GM23338 (cell line): ENCODE measurements at regions not wholly inside any gene's neighbourhood (a gene's known extent, or its start where the extent isn't known, plus 50 kb on each side); places are given as distances from the start of the nearest gene placed in this dataset.

Source experiments
- EZH2 ChIP-seq: fragments of 200-600 bp; sonication (generic); IDR thresholded peaks from one replicate; pipeline ENCODE4 v1.8.0; 2017; ENCODE audit warnings: antibody characterized with exemption, mild to moderate bottlenecking, low read depth; ENCODE audit not compliant: unreplicated experiment
- EZH2phosphoT487 ChIP-seq: fragments of 200-600 bp; sonication (generic); IDR thresholded peaks from one replicate; pipeline ENCODE4 v1.8.1; 2018; ENCODE audit warnings: antibody characterized with exemption; ENCODE audit not compliant: unreplicated experiment
- JUNB ChIP-seq: IDR thresholded peaks from one replicate; pipeline ENCODE4 v1.6.1; 2016; ENCODE audit warnings: antibody characterized with exemption; ENCODE audit not compliant: unreplicated experiment
- POLR2AphosphoS5 ChIP-seq: IDR thresholded peaks from 2 replicates; pipeline ENCODE4 v1.6.1; 2016; ENCODE audit warnings: antibody characterized with exemption, low read depth
- STAT1 ChIP-seq: IDR thresholded peaks from one replicate; pipeline ENCODE4 v1.6.1; 2016; ENCODE audit warnings: antibody characterized with exemption; ENCODE audit not compliant: unreplicated experiment
- ZNF331 ChIP-seq: fragments of 250-450 bp; sonication (Bioruptor Pico); IDR thresholded peaks from 2 replicates; pipeline ENCODE4 v1.5.0; 2020; ENCODE audit warnings: low read depth, mild to moderate bottlenecking, moderate library complexity
- TF ChIP-seq, protein P1 (sequence below), 2 experiments: fragments of 200-600 bp in 1 of 2; sonication (generic) in 1 of 2; conservative IDR thresholded peaks; 2 replicates each; pipeline versions ENCODE4 v1.5.1 to v1.6.1; 2016 to 2017; ENCODE audit warnings: antibody characterized with exemption in 2 of 2, low read depth in 2 of 2, mild to moderate bottlenecking in 2 of 2, moderate library complexity in 1 of 2
- TF ChIP-seq, protein P2 (sequence below): IDR thresholded peaks from one replicate; pipeline ENCODE4 v1.6.1; 2018; ENCODE audit warnings: antibody characterized with exemption; ENCODE audit not compliant: unreplicated experiment
- TF ChIP-seq, protein P3 (sequence below): IDR thresholded peaks from 2 replicates; pipeline ENCODE4 v1.6.1; 2016; ENCODE audit warnings: antibody characterized with exemption

DNA sequence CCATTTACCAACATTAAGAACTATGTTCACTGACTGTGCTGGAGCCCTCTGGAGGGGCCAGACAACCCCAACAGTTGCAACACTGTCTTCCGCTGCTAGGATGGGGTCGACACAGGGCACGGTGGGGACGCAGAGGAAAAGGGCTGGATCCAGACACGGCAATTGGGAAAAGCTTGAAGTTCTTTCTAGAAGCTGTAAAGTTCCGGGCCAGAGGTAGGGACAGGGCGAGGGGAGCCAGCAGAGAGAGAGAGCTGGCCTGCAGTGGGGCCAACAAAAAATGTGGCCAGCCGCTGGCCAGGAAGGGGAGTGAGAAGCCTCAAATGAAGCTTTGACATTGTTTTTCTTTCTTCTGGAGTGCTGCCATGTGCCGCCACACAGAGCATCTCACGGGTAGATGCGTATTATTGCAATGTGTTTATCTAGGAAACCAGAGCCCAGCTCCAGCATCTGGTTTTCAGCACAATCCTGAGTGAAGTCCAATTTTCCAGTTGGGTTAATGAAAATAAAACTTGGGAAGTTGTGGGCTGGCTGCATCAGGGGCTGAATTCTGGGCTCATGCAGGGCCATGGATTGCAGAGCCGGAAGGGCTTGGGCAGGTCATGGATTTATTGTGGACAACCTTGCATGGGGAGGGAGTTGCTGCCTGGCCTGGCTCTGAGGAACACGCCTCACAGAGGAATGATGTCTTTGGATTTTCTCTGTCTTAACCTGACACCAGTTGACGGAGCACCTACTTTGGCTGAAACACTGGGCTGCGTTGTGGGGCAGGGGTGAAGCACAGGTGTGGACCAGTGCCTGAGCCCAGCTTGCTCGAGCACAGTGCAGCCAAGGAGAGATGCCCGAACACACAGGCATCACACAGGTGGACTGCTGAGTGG, 67.6 kb upstream of the AMPD3 start:
- TF ChIP-seq EZH2 (no peak), POLR2AphosphoS5 (no peak), STAT1 (no peak), EZH2phosphoT487 (no peak), JUNB (no peak), ZNF331 (CRISPR knock-in tag) (no peak)
- TF ChIP-seq, protein P1, sequence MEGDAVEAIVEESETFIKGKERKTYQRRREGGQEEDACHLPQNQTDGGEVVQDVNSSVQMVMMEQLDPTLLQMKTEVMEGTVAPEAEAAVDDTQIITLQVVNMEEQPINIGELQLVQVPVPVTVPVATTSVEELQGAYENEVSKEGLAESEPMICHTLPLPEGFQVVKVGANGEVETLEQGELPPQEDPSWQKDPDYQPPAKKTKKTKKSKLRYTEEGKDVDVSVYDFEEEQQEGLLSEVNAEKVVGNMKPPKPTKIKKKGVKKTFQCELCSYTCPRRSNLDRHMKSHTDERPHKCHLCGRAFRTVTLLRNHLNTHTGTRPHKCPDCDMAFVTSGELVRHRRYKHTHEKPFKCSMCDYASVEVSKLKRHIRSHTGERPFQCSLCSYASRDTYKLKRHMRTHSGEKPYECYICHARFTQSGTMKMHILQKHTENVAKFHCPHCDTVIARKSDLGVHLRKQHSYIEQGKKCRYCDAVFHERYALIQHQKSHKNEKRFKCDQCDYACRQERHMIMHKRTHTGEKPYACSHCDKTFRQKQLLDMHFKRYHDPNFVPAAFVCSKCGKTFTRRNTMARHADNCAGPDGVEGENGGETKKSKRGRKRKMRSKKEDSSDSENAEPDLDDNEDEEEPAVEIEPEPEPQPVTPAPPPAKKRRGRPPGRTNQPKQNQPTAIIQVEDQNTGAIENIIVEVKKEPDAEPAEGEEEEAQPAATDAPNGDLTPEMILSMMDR (conservative IDR thresholded peaks at IDR 0.05; ENCODE audit: low read depth in 2 of 2) = no peak
- TF ChIP-seq, protein P2, sequence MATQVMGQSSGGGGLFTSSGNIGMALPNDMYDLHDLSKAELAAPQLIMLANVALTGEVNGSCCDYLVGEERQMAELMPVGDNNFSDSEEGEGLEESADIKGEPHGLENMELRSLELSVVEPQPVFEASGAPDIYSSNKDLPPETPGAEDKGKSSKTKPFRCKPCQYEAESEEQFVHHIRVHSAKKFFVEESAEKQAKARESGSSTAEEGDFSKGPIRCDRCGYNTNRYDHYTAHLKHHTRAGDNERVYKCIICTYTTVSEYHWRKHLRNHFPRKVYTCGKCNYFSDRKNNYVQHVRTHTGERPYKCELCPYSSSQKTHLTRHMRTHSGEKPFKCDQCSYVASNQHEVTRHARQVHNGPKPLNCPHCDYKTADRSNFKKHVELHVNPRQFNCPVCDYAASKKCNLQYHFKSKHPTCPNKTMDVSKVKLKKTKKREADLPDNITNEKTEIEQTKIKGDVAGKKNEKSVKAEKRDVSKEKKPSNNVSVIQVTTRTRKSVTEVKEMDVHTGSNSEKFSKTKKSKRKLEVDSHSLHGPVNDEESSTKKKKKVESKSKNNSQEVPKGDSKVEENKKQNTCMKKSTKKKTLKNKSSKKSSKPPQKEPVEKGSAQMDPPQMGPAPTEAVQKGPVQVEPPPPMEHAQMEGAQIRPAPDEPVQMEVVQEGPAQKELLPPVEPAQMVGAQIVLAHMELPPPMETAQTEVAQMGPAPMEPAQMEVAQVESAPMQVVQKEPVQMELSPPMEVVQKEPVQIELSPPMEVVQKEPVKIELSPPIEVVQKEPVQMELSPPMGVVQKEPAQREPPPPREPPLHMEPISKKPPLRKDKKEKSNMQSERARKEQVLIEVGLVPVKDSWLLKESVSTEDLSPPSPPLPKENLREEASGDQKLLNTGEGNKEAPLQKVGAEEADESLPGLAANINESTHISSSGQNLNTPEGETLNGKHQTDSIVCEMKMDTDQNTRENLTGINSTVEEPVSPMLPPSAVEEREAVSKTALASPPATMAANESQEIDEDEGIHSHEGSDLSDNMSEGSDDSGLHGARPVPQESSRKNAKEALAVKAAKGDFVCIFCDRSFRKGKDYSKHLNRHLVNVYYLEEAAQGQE = no peak
- TF ChIP-seq, protein P3, sequence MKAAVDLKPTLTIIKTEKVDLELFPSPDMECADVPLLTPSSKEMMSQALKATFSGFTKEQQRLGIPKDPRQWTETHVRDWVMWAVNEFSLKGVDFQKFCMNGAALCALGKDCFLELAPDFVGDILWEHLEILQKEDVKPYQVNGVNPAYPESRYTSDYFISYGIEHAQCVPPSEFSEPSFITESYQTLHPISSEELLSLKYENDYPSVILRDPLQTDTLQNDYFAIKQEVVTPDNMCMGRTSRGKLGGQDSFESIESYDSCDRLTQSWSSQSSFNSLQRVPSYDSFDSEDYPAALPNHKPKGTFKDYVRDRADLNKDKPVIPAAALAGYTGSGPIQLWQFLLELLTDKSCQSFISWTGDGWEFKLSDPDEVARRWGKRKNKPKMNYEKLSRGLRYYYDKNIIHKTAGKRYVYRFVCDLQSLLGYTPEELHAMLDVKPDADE = no peak
